Stimulated activated CD4-positive, alpha-beta T cell treated with anti-CD3 and anti-CD28 coated beads, Interleukin-12 subunit alpha, Interleukin-12 subunit beta, amount 100 ng/mL, for 48 hours (primary cell): ENCODE measurements at regions not wholly inside any gene's neighbourhood (a gene's known extent, or its start where the extent isn't known, plus 50 kb on each side); places are given as distances from the start of the nearest gene placed in this dataset.
A peak's percentile ranks its signal among the peaks of the same experiment; 100 is the strongest.

ENCODE experiments used
- DNase-seq, 3 donors: peaks; one replicate each; pipeline ENCODE4 v3.0.0-alpha.2; 2020; ENCODE audit warnings: low read depth in 2 of 3, low spot score in 1 of 3

DNA sequence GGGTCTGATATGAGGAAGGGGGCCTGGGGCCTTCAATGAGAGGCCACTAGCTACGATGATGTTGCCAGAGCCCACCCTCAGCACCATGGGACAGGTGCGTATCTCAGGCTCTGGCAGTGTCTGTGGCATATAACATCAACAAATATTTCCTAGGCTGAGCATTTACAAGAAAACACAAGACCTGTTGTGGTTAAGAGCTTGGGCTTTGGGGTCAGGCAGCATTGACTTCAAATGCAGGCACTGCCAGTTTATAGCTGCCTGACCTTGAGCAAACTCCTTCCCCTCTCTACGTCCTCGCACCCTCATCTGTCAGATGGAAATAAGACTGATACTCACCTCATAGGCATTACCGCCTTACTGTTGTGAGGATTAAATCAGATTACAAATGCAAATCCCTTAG, 156.0 kb downstream of the KATNAL1 start:
- DNase-seq: no peak

DNA sequence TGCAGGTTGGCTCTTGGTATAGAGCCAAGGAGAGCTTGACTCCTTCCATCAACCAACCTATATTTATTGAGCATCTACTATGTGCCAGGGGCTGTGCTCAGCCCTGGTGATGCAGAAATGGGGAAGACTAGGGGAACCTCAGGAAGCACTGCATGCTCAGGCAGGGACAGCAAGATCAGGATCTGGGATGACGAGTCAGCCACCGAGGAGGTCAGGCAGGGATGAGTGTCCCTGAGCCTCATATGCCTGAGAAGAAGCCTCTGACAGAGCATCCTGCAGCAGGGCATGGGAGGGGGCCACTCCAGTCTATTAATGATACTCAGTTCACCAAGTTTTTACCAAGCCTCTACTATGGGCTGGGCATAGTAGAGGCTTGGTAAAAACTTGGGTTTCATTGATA, 158.1 kb downstream of the KATNAL1 start:
- no peak for DNase-seq

GRCh38 chr13:30148786-30149185, 158.6 kb downstream of the KATNAL1 start:
- no peak for DNase-seq

GRCh38 chr13:30148171-30148754, 159.1 kb downstream of the KATNAL1 start:
- no peak for DNase-seq

DNA sequence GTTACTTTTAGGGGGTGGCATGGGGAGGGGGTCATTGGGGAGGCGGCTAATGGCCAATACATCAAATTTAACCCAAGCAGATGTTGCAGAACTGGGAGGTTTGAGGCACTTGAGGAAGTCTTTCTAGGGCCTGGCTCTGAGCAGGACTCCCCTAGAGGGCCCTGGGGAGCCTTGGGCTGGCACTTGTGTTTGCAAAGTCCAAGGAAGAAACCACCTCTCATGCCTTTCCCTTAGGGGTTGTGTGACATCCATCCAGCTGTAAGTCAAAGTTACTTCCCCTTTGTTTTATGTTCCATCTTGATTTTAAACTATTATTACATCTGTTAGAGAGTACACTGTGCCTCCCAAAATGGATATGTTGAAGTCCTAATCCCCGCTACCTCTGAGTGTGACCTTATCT, 159.9 kb downstream of the KATNAL1 start:
- no peak for DNase-seq

DNA sequence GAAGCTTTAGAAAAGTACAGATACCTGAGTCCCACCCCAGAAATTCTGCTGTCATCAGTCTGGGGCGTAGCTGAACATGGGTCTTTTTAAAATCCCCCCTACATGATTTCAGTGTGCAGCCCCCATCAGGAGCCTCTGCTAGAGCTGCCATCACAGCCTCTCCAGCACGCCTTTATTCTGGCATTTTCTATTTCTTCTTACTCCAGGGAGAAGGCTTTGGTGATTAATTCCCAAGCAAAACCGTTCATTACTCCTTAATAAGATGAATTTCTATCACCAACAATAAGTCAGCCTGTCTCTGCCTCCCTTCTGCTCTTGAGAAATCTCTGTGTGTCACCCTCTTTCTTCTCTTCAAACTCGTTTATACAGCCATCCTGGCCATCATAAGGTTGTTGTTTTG, 160.3 kb downstream of the KATNAL1 start:
- DNase-seq: no peak

GRCh38 chr13:30145709-30146367, 161.5 kb downstream of the KATNAL1 start:
- peak; percentile 34 to 45 (median 41) for DNase-seq

DNA sequence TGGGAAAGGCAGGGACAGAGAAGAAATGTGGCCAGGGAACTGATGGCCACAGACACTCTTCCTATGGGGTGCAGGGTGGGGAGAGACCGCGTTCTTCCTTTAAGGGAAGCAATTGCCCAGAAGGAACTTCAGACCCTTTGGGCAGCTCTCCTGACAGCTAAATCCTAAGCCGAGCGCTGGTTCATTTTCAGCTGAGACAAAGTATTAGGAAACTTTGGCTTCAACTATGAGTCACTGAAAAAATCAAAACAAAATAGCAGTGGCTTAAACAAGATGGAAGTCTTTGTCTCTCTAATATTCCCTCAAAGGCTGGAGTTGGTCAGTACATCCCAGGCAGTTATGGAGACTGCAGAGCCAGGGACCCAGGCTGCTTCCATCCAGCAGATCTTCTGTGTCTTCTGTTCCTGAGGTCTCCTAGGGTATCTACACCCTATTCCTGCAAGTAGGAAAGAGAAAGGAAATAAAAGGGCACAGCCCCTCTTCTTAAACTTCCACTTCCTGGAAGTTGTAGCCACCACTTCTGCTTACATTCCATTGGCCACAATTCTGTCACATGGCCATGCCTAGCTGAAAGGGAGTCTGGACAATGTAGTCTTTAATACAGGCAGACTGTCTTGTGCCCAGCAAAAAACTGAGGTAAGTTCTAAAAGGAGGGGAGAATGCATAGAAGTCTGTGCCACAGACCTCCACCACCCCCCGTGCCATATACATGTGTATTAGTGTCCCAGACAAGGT, 163.5 kb downstream of the KATNAL1 start:
- no peak for DNase-seq

GRCh38 chr13:30142486-30143211, 164.7 kb downstream of the KATNAL1 start:
- no peak for DNase-seq

- no peak for DNase-seq
Measured at GRCh38 chr13:30141775-30142485, 165.4 kb downstream of the KATNAL1 start.

GRCh38 chr13:30140973-30141372, 166.4 kb downstream of the KATNAL1 start:
- DNase-seq: no peak

GRCh38 chr13:30138511-30138910, 168.8 kb downstream of the KATNAL1 start:
- no peak for DNase-seq

DNA sequence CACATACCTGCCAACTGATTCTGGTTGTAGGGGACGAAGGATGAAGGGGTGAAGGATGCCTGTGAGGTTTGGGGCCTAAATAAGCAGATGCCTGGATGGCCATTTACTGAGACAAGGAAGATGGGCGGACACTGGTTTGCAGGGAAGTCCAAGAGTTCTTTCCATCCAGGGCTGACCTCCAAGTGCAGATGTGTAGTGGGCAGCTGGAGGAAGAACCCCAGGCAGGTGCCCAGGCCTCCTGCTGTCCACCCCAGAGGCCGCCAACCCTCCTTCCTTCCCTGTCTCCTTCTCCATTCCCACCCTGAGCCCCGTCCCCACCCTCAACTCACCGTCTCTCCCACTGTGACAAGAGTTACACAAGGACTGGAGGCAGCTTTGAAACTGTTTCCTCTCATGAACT, 171.5 kb downstream of the KATNAL1 start:
- no peak for DNase-seq

GRCh38 chr13:30135351-30135750, 172.0 kb downstream of the KATNAL1 start:
- no peak for DNase-seq

DNA sequence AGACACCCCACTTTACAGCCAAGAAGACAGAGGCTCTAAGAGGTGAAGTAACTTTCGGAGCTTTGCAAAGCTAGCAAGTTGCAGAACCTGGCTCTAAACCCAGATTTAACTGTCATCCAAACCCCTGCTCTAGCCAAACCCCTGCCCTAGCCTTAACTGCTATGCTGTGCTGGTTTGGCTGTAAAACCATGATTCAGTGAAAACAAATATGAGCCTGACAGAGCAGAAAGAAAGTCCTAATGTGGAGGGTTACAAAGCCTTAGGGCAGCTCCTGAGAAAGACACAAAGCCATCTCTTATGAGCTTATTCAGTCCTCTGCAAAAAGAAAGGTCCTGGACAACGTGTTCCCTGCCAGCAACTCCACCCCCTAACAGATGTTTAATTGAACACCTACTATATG, 172.8 kb downstream of the KATNAL1 start:
- no peak for DNase-seq

- DNase-seq: no peak
Measured at GRCh38 chr13:30133996-30134395, 173.4 kb downstream of the KATNAL1 start.

DNA sequence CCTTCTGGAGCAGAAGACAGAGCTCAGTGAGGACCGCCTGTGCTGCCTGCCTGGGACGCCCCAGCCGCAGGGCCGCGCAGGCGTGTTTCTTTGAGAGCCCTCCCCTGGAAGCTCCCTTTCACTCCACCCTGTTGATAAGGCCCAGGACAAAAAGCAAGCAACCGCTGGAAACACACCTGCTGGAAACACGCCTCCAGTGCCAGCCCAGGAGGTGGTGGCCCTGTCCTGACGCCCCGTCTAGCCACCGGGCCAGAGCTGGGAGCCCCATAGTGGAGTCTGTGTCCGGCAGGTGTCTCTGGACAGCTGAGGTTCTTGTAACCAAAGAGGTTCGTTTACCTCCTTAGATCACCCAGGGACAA, 173.8 kb downstream of the KATNAL1 start:
- no peak for DNase-seq

- DNase-seq: peak; percentile 94 to 98 (median 94)
Measured at GRCh38 chr13:30132623-30133553, 174.5 kb downstream of the KATNAL1 start.

DNA sequence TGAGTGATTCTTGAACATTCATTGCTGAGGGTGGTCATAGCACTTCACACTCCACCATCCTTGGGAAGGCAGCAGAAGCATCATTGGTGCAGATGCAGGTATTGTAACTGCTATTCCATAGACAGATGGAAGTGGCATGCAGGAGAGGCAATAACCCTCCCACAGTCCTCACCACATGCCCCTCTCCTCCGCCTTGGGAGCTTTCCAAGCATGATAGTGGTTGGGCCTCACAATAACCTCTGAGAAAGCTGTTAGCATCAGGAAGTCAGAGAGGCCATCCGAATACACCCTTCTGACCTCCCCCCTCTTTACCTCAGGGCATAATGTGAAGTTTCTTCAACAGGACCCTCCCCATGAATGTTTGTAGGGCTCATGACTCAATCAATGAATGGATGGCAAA, 177.9 kb downstream of the KATNAL1 start:
- DNase-seq: no peak

GRCh38 chr13:30128591-30128990, 178.8 kb downstream of the KATNAL1 start:
- no peak for DNase-seq
